Right atrium auricular region (tissue), 2 donors: ENCODE measurements at regions not wholly inside any gene's neighbourhood (a gene's known extent, or its start where the extent isn't known, plus 50 kb on each side); places are given as distances from the start of the nearest gene placed in this dataset.

Experiments
- DNase-seq: peaks from one replicate; pipeline ENCODE4 v3.0.0-alpha.2; 2019; ENCODE audit warnings: low spot score
- H3K27ac ChIP-seq, 2 donors: fragments of 200-600 bp; sonication (generic); 1 replicate in 1 of 2; 2 replicates in 1 of 2; pipeline ENCODE4 v1.5.1; 2016 to 2019
- H3K27me3 ChIP-seq, 2 donors: fragments of 200-600 bp; sonication (generic); one replicate each; pipeline versions ENCODE4 v1.5.1 to v1.6.0; 2017 to 2019
- H3K36me3 ChIP-seq: fragments of 200-600 bp; sonication (generic); one replicate; pipeline ENCODE4 v1.5.1; 2016
- H3K4me1 ChIP-seq, 2 donors: fragments of 200-600 bp; sonication (generic); one replicate each; pipeline versions ENCODE4 v1.5.1 to v1.6.0; 2017 to 2019
- H3K4me3 ChIP-seq, 2 donors: fragments of 200-600 bp; sonication (generic); 1 replicate in 1 of 2; 2 replicates in 1 of 2; pipeline ENCODE4 v1.5.1; 2017 to 2019; ENCODE audit warnings: mild to moderate bottlenecking in 1 of 2, moderate library complexity in 1 of 2
- H3K9me3 ChIP-seq, 2 donors: fragments of 200-600 bp; sonication (generic); one replicate each; pipeline ENCODE4 v1.5.1; 2019
- CTCF ChIP-seq, 2 donors: fragments of 200-600 bp; sonication (generic); IDR thresholded peaks; one replicate each; pipeline ENCODE4 v1.5.1; 2019; ENCODE audit warnings: antibody characterized with exemption in 2 of 2

DNA sequence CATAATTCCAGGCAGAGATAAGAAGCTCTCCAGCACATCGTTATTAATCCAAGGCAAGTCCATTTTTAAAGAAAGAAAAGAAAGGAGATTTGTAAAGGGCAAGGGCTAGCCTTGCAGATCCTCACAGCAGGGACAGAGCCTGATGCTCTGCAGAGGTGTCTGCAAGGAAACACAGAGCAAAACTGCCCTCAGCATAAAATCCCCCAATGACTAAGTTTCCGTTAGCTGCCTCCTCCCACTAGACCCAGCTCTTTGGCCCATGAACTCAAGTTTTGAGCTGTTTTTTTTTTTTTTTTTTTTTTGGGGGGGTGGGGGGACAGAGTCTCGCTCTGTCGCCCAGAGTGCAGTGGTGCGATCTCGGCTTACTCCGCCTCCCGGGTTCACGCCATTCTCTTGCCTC, 300.7 kb downstream of the MTERF1 start:
- DNase-seq = no peak
- Histone ChIP-seq H3K27me3 (no peaks in the 10 kb centered on the region), H3K36me3 (no peaks in the 10 kb centered on the region), H3K4me3 (no peak overlapping the region), H3K27ac (no peak overlapping the region), H3K9me3 (no peaks in the 10 kb centered on the region), H3K4me1 (no peaks in the 10 kb centered on the region)
- no peak for TF ChIP-seq CTCF (IDR thresholded peaks at IDR 0.05)

DNA sequence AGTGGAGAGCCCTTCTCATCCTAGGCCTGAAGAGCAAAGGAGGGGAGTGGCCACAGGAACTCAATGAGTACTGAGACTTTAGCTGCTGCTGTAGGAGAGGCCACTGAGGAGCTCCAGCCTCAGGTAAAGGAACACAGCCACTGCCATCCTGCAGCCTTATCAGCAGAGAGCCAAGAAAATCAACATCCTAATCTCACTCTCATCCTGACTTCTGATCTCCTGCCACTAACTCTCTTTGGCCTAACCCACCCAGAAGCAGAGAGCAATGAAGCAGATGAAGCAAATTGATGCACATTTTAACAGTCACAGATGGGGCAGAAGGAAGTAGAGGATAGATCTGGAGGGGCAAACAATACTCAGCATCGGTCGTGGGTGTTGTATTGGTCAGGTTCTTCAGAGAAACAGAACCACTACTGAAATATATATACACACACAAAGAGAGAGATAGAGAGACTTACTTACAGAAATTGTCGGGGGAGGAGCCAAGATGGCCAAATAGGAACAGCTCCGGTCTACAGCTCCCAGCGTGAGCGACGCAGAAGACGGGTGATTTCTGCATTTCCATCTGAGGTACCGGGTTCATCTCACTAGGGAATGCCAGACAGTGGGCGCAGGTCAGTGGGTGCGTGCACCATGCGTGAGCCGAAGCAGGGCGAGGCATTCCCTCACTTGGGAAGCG, 297.6 kb downstream of the MTERF1 start:
- Histone ChIP-seq H3K4me1 (no peaks in the 10 kb centered on the region), H3K27ac (no peak overlapping the region), H3K9me3 (no peaks in the 10 kb centered on the region), H3K36me3 (no peaks in the 10 kb centered on the region), H3K4me3 (no peak overlapping the region), H3K27me3 (no peaks in the 10 kb centered on the region)
- no peak for TF ChIP-seq CTCF (IDR thresholded peaks at IDR 0.05)
- no peak for DNase-seq

GRCh38 chr7:91596287-91596686, 284.2 kb downstream of the MTERF1 start:
- Histone ChIP-seq H3K4me1 (no peaks in the 10 kb centered on the region), H3K27ac (no peak overlapping the region), H3K27me3 (no peaks in the 10 kb centered on the region), H3K9me3 (no peaks in the 10 kb centered on the region), H3K36me3 (no peaks in the 10 kb centered on the region), H3K4me3 (no peak overlapping the region)
- no peak for DNase-seq
- TF ChIP-seq CTCF (IDR thresholded peaks at IDR 0.05) = no peak

- Histone ChIP-seq H3K36me3 (no peaks in the 10 kb centered on the region), H3K27ac (no peak overlapping the region), H3K4me1 (no peaks in the 10 kb centered on the region), H3K4me3 (no peak overlapping the region), H3K27me3 (no peaks in the 10 kb centered on the region), H3K9me3 (no peaks in the 10 kb centered on the region)
- no peak for TF ChIP-seq CTCF (IDR thresholded peaks at IDR 0.05)
- no peak for DNase-seq
Observed at GRCh38 chr7:91598791-91599190, 281.7 kb downstream of the MTERF1 start.

GRCh38 chr7:91600112-91600511, 280.4 kb downstream of the MTERF1 start:
- TF ChIP-seq CTCF (IDR thresholded peaks at IDR 0.05) = no peak

GRCh38 chr7:91603707-91604106, 276.8 kb downstream of the MTERF1 start:
- TF ChIP-seq CTCF (IDR thresholded peaks at IDR 0.05) = no peak
- Histone ChIP-seq H3K4me1 (no peaks in the 10 kb centered on the region), H3K27ac (no peak overlapping the region), H3K4me3 (no peak overlapping the region), H3K9me3 (no peaks in the 10 kb centered on the region), H3K36me3 (no peaks in the 10 kb centered on the region), H3K27me3 (no peaks in the 10 kb centered on the region)
- DNase-seq = no peak

More at GRCh38 chr7:91600112-91600511, 280.4 kb downstream of the MTERF1 start:
- no peaks in the 10 kb centered on the region for H3K36me3 ChIP-seq
- no peaks in the 10 kb centered on the region for H3K27me3 ChIP-seq
- no peaks in the 10 kb centered on the region for H3K9me3 ChIP-seq
- no peak for DNase-seq
- no peak overlapping the region for H3K4me3 ChIP-seq
- no peaks in the 10 kb centered on the region for H3K4me1 ChIP-seq
- H3K27ac ChIP-seq = no peak overlapping the region
